ENCODE measurements at regions not wholly inside any gene's neighbourhood (a gene's known extent, or its start where the extent isn't known, plus 50 kb on each side); places are given as distances from the start of the nearest gene placed in this dataset.

- intact Hi-C loops (cut with micrococcal nuclease; ENCODE audit: unreplicated experiment): no loop called here
- DNase-seq (ENCODE audit: low read depth, low spot score) (no peak), FAIRE-seq (no peak), ATAC-seq (no peak)
- Histone ChIP-seq H3K27me3 (replicated peaks in 1 of 2; ENCODE audit: control insufficient read depth in 2 of 2, insufficient read depth in 2 of 2, low read length in 1 of 2) (no peaks in the 10 kb centered on the region), H3K36me3 (ENCODE audit: control insufficient read depth in 2 of 2, insufficient read depth in 2 of 2, low read length in 1 of 2) (no peaks in the 10 kb centered on the region), H3K4me1 (ENCODE audit: control insufficient read depth, insufficient read depth, low read length) (no peaks in the 10 kb centered on the region; the same call in 1 of the 2 replicates), H3K4me3 (no peak overlapping the region), H3K27ac (ENCODE audit: control insufficient read depth, insufficient read depth) (no peak overlapping the region), H3K4me2 (ENCODE audit: control insufficient read depth, insufficient read depth) (no peak overlapping the region), H3K9me3 (replicated peaks; ENCODE audit: control insufficient read depth, insufficient read depth, low read length) (no peaks in the 10 kb centered on the region; the same call in 2 of the 3 replicates), H2AFZ (ENCODE audit: control insufficient read depth, low read depth, low read length) (no peak overlapping the region), H3K9ac (ENCODE audit: control insufficient read depth, insufficient read depth, low read length) (no peak overlapping the region), H4K20me1 (ENCODE audit: control insufficient read depth, insufficient read depth) (no peaks in the 10 kb centered on the region), H3K79me2 (ENCODE audit: control insufficient read depth, insufficient read depth, low read length) (no peaks in the 10 kb centered on the region)
- POLR2A ChIA-PET: no interaction called here
- CTCF ChIA-PET: no interaction called here
- RAD21 ChIA-PET (ENCODE audit: unreplicated experiment): no interaction called here
- TF ChIP-seq KDM1A (IDR thresholded peaks at IDR 0.05; ENCODE audit: borderline replicate concordance): no peak
- no peak for TF ChIP-seq CHD2 (IDR thresholded peaks at IDR 0.05; ENCODE audit: borderline replicate concordance, low read depth, low read length)
- TF ChIP-seq RB1 (IDR thresholded peaks at IDR 0.05; ENCODE audit: borderline replicate concordance): no peak
- TF ChIP-seq IRF5 (IDR thresholded peaks at IDR 0.05; ENCODE audit: borderline replicate concordance): no peak
- TF ChIP-seq IKZF1 (conservative IDR thresholded peaks at IDR 0.05): no peak
- BruUV-seq (replicated peaks): no TSS peak
- WGBS (ENCODE audit: insufficient coverage, insufficient replicate concordance, low lambda C conversion rate, missing lambda C conversion rate): 61% methylated on average over 8 of the region's 8 CpGs
- in situ Hi-C loops (cut with MboI): no loop called here
- SMC1A ChIA-PET (ENCODE audit: uncharacterized antibody, unreplicated experiment): no interaction called here
These were observed 170.2 kb downstream of the FOXO1 start for GRCh38 chr13:40496035-40496810.

GRCh38 chr13:40498461-40498860, 168.0 kb downstream of the FOXO1 start:
- POLR2A ChIA-PET: no interaction called here
- H3K4me1 ChIP-seq (ENCODE audit: control insufficient read depth, insufficient read depth, low read length): no peaks in the 10 kb centered on the region; the same call in 1 of the 2 replicates
- H3K9me3 ChIP-seq (replicated peaks; ENCODE audit: control insufficient read depth, insufficient read depth, low read length): no peaks in the 10 kb centered on the region; the same call in 2 of the 3 replicates
- SMC1A ChIA-PET (ENCODE audit: uncharacterized antibody, unreplicated experiment): interaction anchor here (0.7 to 1.6 kb wide), 3 partner anchors 13 to 481 kb away, joined by 3 read pairs; no protein-coding TSS in a partner anchor
- H2AFZ ChIP-seq (ENCODE audit: control insufficient read depth, low read depth, low read length): no peak overlapping the region
- H3K27ac ChIP-seq (ENCODE audit: control insufficient read depth, insufficient read depth): no peak overlapping the region
- FAIRE-seq (no peak), ATAC-seq (no peak), DNase-seq (ENCODE audit: low read depth, low spot score) (no peak)
- H3K79me2 ChIP-seq (ENCODE audit: control insufficient read depth, insufficient read depth, low read length): no peaks in the 10 kb centered on the region
- no peak overlapping the region for H3K4me2 ChIP-seq (ENCODE audit: control insufficient read depth, insufficient read depth)
- 65% methylated on average over 4 of the region's 4 CpGs for WGBS (ENCODE audit: insufficient coverage, insufficient replicate concordance, low lambda C conversion rate, missing lambda C conversion rate)
- H3K9ac ChIP-seq (ENCODE audit: control insufficient read depth, insufficient read depth, low read length): no peak overlapping the region
- no peak overlapping the region for H3K4me3 ChIP-seq
- CTCF ChIA-PET: no interaction called here
- H4K20me1 ChIP-seq (ENCODE audit: control insufficient read depth, insufficient read depth): no peaks in the 10 kb centered on the region
- no peak for TF ChIP-seq MYC (IDR thresholded peaks at IDR 0.05; ENCODE audit: insufficient read depth, insufficient read length, insufficient replicate concordance, low read length, severe bottlenecking)
- TF ChIP-seq PML (IDR thresholded peaks at IDR 0.05; ENCODE audit: low read length): no peak
- TF ChIP-seq NR2F1 (conservative IDR thresholded peaks at IDR 0.05): no peak
- TF ChIP-seq SPI1 (IDR thresholded peaks at IDR 0.05; ENCODE audit: borderline replicate concordance, insufficient read depth, low read depth, low read length): no peak
- TF ChIP-seq SRF (IDR thresholded peaks at IDR 0.05; ENCODE audit: low read depth in 2 of 2, low read length in 2 of 2): no peak
- in situ Hi-C loops (cut with MboI) (no loop called here), intact Hi-C loops (cut with micrococcal nuclease; ENCODE audit: unreplicated experiment) (no loop called here)
- H3K27me3 ChIP-seq (replicated peaks in 1 of 2; ENCODE audit: control insufficient read depth in 2 of 2, insufficient read depth in 2 of 2, low read length in 1 of 2): peaks cover 0 to 8% of the 10 kb centered on the region in 2 experiments; a peak in 1 of 4 replicates
- BruUV-seq (replicated peaks): no TSS peak
- RAD21 ChIA-PET (ENCODE audit: unreplicated experiment): no interaction called here
- no peaks in the 10 kb centered on the region for H3K36me3 ChIP-seq (ENCODE audit: control insufficient read depth in 2 of 2, insufficient read depth in 2 of 2, low read length in 1 of 2)
